OCI-LY7 (cell line): ENCODE measurements at regions not wholly inside any gene's neighbourhood (a gene's known extent, or its start where the extent isn't known, plus 50 kb on each side); places are given as distances from the start of the nearest gene placed in this dataset.

Experiments used
- BruUV-seq: library from RNA; stranded (reverse); fragments of 400-500 nt; replicated peaks from 2 replicates; lab custom pipeline; 2021; lab: Mats Ljungman, UMichigan
- CTCF ChIA-PET: fragments of 300-600 bp; sonication (Branson Sonifier 250); formaldehyde crosslinking; loops from one replicate; lab custom pipeline; 2022; ENCODE audit warnings: antibody characterized with exemption; ENCODE audit not compliant: unreplicated experiment; lab: Charles Lee
- POLR2A ChIA-PET: fragments of 300-600 bp; sonication (Branson Sonifier 250); formaldehyde crosslinking; loops from one replicate; lab custom pipeline; 2022; ENCODE audit warnings: antibody characterized with exemption; lab: Charles Lee
- DNase-seq: peaks from one replicate; pipeline ENCODE4 v3.0.0-alpha.2; 2015; ENCODE audit warnings: low spot score
- H2AFZ ChIP-seq: fragments of 200-600 bp; sonication (generic), shearing (Covaris generic); 2 replicates; pipeline ENCODE4 v1.6.1; 2014; ENCODE audit warnings: mild to moderate bottlenecking, antibody characterized with exemption, low read length, moderate library complexity
- H3K27ac ChIP-seq: fragments of 200-600 bp; sonication (generic); 2 replicates; pipeline ENCODE4 v1.5.1; 2014; ENCODE audit warnings: mixed run types, low read depth, mild to moderate bottlenecking, moderate library complexity, low read length, inconsistent platforms; ENCODE audit not compliant: poor library complexity, severe bottlenecking
- H3K36me3 ChIP-seq: fragments of 200-600 bp; sonication (generic); 2 replicates; pipeline ENCODE4 v1.6.1; 2014; ENCODE audit warnings: mild to moderate bottlenecking, antibody characterized with exemption, low read length, moderate library complexity, mixed read lengths; ENCODE audit not compliant: insufficient read depth
- H3K4me1 ChIP-seq: fragments of 200-600 bp; sonication (generic); 2 replicates; pipeline ENCODE4 v1.5.1; 2014; ENCODE audit warnings: mild to moderate bottlenecking, low read length; ENCODE audit not compliant: insufficient read depth, poor library complexity, severe bottlenecking
- H3K4me2 ChIP-seq: fragments of 200-600 bp; sonication (generic); 2 replicates; pipeline ENCODE4 v1.6.1; 2014; ENCODE audit warnings: mild to moderate bottlenecking, low read length
- H3K4me3 ChIP-seq: fragments of 200-600 bp; sonication (generic); 2 replicates; pipeline ENCODE4 v1.5.1; 2014; ENCODE audit warnings: mild to moderate bottlenecking, low read depth, low read length; ENCODE audit not compliant: poor library complexity, severe bottlenecking
- H3K79me2 ChIP-seq: fragments of 200-600 bp; sonication (generic); 2 replicates; pipeline ENCODE4 v1.6.1; 2016; ENCODE audit warnings: low read depth, mild to moderate bottlenecking, low read length, moderate library complexity, mixed read lengths; ENCODE audit not compliant: insufficient read depth
- H3K9me2 ChIP-seq: fragments of 200-600 bp; sonication (generic); 2 replicates; pipeline ENCODE4 v1.6.1; 2016; ENCODE audit warnings: mild to moderate bottlenecking, low read length, mixed read lengths; ENCODE audit not compliant: insufficient read depth
- H3K9me3 ChIP-seq: fragments of 200-600 bp; sonication (generic); 2 replicates; pipeline ENCODE4 v1.6.1; 2014; ENCODE audit warnings: mild to moderate bottlenecking, mixed run types, low read length, mixed read lengths
- H4K20me1 ChIP-seq: fragments of 200-600 bp; sonication (generic); 2 replicates; pipeline ENCODE4 v1.6.1; 2014; ENCODE audit warnings: mild to moderate bottlenecking, antibody characterized with exemption, low read length, moderate library complexity, mixed read lengths; ENCODE audit not compliant: insufficient read depth
- EZH2phosphoT487 ChIP-seq: fragments of 200-600 bp; sonication (generic); IDR thresholded peaks from 2 replicates; pipeline ENCODE4 v1.6.1; 2018; ENCODE audit warnings: low read depth, borderline replicate concordance, mild to moderate bottlenecking, mixed run types, antibody characterized with exemption, low read length, moderate library complexity, mixed read lengths
- intact Hi-C: fragments of 100-400 bp; cut with micrococcal nuclease; formaldehyde crosslinking; loops from one replicate; pipeline ENCODE4 v1.10.0; 2022; ENCODE audit not compliant: unreplicated experiment
- TF ChIP-seq, protein P1 (sequence below): fragments of 200-600 bp; sonication (generic); conservative IDR thresholded peaks from 2 replicates; pipeline ENCODE4 v1.5.1; 2014; ENCODE audit warnings: mild to moderate bottlenecking, antibody characterized with exemption, low read length, moderate library complexity, mixed read lengths

DNA sequence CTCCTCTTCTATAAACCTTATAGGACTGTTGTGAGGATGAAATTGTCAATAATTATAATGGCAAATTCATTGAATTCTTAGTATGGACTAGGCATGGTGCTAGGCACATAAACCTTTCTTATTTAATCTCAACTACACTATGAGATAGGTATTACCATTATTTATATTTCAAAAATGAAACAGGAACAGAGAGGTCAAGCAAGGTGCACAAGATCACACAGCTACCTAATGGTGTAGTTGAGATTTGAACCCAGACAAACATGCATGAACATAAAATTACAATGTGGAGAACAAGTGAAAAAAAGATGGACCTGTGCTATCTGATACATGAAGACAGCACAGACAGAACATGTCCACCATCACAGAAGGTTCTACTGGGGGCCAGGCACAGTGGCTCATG, 156.7 kb downstream of the AXIN2 start:
- H3K4me1 ChIP-seq: no peaks in the 10 kb centered on the region
- H2AFZ ChIP-seq: no peak overlapping the region
- BruUV-seq: no TSS peak
- no peak overlapping the region for H3K4me3 ChIP-seq
- CTCF ChIA-PET: no interaction called here
- H4K20me1 ChIP-seq: no peaks in the 10 kb centered on the region
- no peaks in the 10 kb centered on the region for H3K36me3 ChIP-seq
- TF ChIP-seq, protein P1, sequence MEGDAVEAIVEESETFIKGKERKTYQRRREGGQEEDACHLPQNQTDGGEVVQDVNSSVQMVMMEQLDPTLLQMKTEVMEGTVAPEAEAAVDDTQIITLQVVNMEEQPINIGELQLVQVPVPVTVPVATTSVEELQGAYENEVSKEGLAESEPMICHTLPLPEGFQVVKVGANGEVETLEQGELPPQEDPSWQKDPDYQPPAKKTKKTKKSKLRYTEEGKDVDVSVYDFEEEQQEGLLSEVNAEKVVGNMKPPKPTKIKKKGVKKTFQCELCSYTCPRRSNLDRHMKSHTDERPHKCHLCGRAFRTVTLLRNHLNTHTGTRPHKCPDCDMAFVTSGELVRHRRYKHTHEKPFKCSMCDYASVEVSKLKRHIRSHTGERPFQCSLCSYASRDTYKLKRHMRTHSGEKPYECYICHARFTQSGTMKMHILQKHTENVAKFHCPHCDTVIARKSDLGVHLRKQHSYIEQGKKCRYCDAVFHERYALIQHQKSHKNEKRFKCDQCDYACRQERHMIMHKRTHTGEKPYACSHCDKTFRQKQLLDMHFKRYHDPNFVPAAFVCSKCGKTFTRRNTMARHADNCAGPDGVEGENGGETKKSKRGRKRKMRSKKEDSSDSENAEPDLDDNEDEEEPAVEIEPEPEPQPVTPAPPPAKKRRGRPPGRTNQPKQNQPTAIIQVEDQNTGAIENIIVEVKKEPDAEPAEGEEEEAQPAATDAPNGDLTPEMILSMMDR: no peak
- TF ChIP-seq EZH2phosphoT487: no peak
- H3K9me2 ChIP-seq: no peaks in the 10 kb centered on the region
- no peaks in the 10 kb centered on the region for H3K9me3 ChIP-seq
- POLR2A ChIA-PET: no interaction called here
- DNase-seq: no peak
- no peak overlapping the region for H3K27ac ChIP-seq
- no peak overlapping the region for H3K4me2 ChIP-seq
- intact Hi-C loops: no loop called here
- no peaks in the 10 kb centered on the region for H3K79me2 ChIP-seq

DNA sequence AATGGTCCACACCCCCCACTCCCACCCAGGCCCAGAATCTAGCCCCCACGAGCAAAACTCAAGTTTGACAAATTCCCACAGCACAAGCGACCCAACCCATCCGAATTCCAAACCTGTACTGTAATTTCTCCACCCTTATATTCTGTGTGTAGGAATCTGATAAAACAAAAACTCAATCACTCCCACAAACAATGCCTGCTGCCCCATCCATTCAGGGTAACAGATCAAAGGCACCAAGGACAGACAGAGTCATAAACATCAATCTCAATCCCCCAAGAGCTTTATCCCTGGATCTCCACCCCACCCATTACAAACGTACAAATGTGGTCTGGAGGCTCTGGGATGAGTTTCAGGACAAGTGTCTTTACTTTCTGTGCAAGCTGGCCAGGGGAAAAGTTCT, 157.8 kb downstream of the AXIN2 start:
- no peak overlapping the region for H2AFZ ChIP-seq
- CTCF ChIA-PET: no interaction called here
- no peaks in the 10 kb centered on the region for H3K36me3 ChIP-seq
- H3K4me1 ChIP-seq: no peaks in the 10 kb centered on the region
- H3K9me2 ChIP-seq: no peaks in the 10 kb centered on the region
- no peaks in the 10 kb centered on the region for H3K79me2 ChIP-seq
- POLR2A ChIA-PET: interaction anchor here (0.6 kb wide), 1 partner anchor 667 kb away, joined by 6 read pairs; no protein-coding TSS in a partner anchor
- intact Hi-C loops: no loop called here
- H3K4me3 ChIP-seq: no peak overlapping the region
- no peak overlapping the region for H3K4me2 ChIP-seq
- no peak overlapping the region for H3K27ac ChIP-seq
- no TSS peak for BruUV-seq
- DNase-seq: no peak
- no peak for TF ChIP-seq EZH2phosphoT487
- TF ChIP-seq, protein P1: no peak
- no peaks in the 10 kb centered on the region for H3K9me3 ChIP-seq
- H4K20me1 ChIP-seq: no peaks in the 10 kb centered on the region

DNA sequence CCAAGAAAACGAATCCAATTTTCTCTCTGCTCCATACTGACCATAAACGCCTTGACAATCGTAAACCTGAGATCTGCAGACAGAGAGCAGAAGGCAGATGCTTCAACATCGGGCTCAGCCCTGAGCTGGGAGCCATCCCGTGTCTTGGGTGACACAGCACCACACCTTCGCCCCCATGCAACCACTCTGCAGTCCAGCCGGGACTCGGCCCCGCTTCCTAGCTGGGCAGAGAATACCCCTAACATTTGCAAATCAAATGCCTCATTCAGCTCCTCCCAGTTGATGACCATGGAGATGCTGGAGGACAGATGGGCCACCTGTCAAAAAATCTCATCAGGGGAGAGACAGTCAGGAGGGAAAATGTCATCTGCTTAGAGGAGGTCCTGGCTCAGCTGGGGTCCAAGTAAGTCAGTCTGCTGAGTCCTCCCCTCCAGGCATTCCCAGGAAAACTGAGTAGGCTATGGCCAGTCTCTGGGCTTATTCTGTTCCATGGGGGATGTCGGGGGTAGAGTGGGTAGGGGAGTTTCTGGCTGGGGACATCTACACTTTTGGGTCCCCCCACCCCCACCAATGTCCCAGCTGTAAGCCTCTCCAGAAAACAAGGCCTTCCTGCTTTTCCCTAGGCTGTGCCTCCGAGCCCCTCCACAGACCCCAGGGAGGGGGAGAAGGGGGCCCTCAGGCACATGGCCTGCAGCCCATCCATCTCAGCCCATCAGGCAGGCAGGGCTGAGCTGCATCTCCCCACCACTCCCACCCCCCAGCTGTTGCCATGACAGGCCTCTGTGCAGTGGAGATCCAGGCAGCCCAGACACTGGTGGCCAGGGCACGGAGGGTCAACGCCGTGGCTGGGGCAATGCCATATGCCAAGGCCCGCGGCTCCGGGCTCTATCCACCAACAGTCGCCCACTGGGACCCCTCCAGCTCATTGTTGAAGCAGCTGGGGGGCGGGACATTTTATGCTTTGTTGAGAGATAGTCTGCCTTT, 158.6 kb downstream of the AXIN2 start:
- no peak overlapping the region for H3K4me2 ChIP-seq

More for the DNA sequence above, 158.6 kb downstream of the AXIN2 start:
- H3K79me2 ChIP-seq: no peaks in the 10 kb centered on the region
- no peaks in the 10 kb centered on the region for H3K9me3 ChIP-seq
- ChIA-PET CTCF (no interaction called here), POLR2A (no interaction called here)
- no peak overlapping the region for H2AFZ ChIP-seq
- H4K20me1 ChIP-seq: no peaks in the 10 kb centered on the region
- no peaks in the 10 kb centered on the region for H3K4me1 ChIP-seq
- DNase-seq: no peak
- intact Hi-C loops: no loop called here
- TF ChIP-seq, protein P1: no peak
- TF ChIP-seq EZH2phosphoT487: no peak
- no peaks in the 10 kb centered on the region for H3K9me2 ChIP-seq
- H3K36me3 ChIP-seq: no peaks in the 10 kb centered on the region
- no peak overlapping the region for H3K4me3 ChIP-seq
- no TSS peak for BruUV-seq
- H3K27ac ChIP-seq: no peak overlapping the region
